Right lobe of liver (tissue), 4 donors: ENCODE measurements at regions not wholly inside any gene's neighbourhood (a gene's known extent, or its start where the extent isn't known, plus 50 kb on each side); places are given as distances from the start of the nearest gene placed in this dataset.

Experiments used
- POLR2A ChIP-seq: fragments of 450-650 bp; IDR thresholded peaks from one replicate; pipeline ENCODE4 v1.6.1; 2017; ENCODE audit warnings: antibody characterized with exemption, mild to moderate bottlenecking
- TF ChIP-seq, protein P1 (sequence below), 4 donors: fragments of 200-600 bp in 3 of 4; fragments of 450-650 bp in 1 of 4; IDR thresholded peaks; one replicate each; pipeline versions ENCODE4 v1.5.1 to v1.8.0; 2016 to 2022; ENCODE audit warnings: antibody characterized with exemption in 4 of 4, mild to moderate bottlenecking in 2 of 4
- donor health status: DM: no; HTN: no; CAD: no.
- donor health status: DM: no; HTN: no; CAD: no.
- donor health status: DM: no; HTN: yes; CAD: no.

DNA sequence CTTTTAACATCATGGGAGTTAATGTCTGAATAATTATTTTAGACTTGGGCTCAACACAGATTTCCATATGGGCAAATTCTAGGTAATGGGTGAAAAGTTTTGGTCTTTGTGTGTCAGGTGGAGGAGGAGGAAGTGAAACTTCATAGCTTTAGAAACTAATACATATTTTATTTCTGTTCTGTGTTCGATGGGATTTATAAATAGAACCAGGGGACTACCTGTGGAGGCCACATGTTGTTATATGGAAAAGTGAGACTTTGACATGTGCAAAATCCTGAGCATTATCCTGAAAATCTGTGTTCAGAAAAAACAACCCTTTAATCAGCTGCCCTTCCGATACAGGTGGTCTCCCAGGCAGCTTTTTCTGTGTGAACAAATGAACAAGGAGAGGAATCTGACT is 209.5 kb downstream of the SOX2 start:
- TF ChIP-seq, protein P1, sequence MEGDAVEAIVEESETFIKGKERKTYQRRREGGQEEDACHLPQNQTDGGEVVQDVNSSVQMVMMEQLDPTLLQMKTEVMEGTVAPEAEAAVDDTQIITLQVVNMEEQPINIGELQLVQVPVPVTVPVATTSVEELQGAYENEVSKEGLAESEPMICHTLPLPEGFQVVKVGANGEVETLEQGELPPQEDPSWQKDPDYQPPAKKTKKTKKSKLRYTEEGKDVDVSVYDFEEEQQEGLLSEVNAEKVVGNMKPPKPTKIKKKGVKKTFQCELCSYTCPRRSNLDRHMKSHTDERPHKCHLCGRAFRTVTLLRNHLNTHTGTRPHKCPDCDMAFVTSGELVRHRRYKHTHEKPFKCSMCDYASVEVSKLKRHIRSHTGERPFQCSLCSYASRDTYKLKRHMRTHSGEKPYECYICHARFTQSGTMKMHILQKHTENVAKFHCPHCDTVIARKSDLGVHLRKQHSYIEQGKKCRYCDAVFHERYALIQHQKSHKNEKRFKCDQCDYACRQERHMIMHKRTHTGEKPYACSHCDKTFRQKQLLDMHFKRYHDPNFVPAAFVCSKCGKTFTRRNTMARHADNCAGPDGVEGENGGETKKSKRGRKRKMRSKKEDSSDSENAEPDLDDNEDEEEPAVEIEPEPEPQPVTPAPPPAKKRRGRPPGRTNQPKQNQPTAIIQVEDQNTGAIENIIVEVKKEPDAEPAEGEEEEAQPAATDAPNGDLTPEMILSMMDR (IDR thresholded peaks at IDR 0.05) = no peak
- TF ChIP-seq POLR2A = no peak
